ENCODE measurements at regions not wholly inside any gene's neighbourhood (a gene's known extent, or its start where the extent isn't known, plus 50 kb on each side); places are given as distances from the start of the nearest gene placed in this dataset.

GRCh38 chr6:27688014-27688586 is 215.2 kb upstream of the ZNF184 start:
- no peak overlapping the region for H3K27ac ChIP-seq (ENCODE audit: insufficient read depth, low read length)
- no peak overlapping the region for H4K91ac ChIP-seq (ENCODE audit: insufficient read depth, low read depth, low read length)
- H3K23ac ChIP-seq (ENCODE audit: low read depth, low read length): no peak overlapping the region; the same call in 1 of the 2 replicates
- no peak overlapping the region for H3K56ac ChIP-seq (ENCODE audit: extremely low read depth, insufficient read depth, low read length)
- H2AK5ac ChIP-seq (ENCODE audit: low read depth, low read length): no peak overlapping the region
- TF ChIP-seq FOS (IDR thresholded peaks at IDR 0.05; ENCODE audit: low read depth, low read length): peak; percentile 70; the same call in 1 of the 2 replicates
- TF ChIP-seq MAZ (IDR thresholded peaks at IDR 0.05; ENCODE audit: borderline replicate concordance, low read depth, low read length): 0 out of 2 replicates have a peak, but pooled peaks have one; percentile 10
- TF ChIP-seq MAFK (IDR thresholded peaks at IDR 0.05; ENCODE audit: low read depth, low read length): no peak
- 0 out of 2 replicates have a peak, but pooled peaks have one; percentile 4 for TF ChIP-seq NFE2L2 (IDR thresholded peaks at IDR 0.05; ENCODE audit: low read depth, low read length)
- no peak overlapping the region for H4K5ac ChIP-seq (ENCODE audit: low read depth, low read length)
- H3K4me2 ChIP-seq (ENCODE audit: low read depth, low read length): peak overlapping the region; percentile 74
- no peaks in the 10 kb centered on the region for H3K9me3 ChIP-seq (ENCODE audit: control insufficient read depth, insufficient read depth, low read length)
- H4K8ac ChIP-seq (ENCODE audit: low read depth in 2 of 2, low read length in 2 of 2): no peak overlapping the region
- no peak overlapping the region for H2BK120ac ChIP-seq (ENCODE audit: low read depth, low read length)
- no peaks in the 10 kb centered on the region for H3K36me3 ChIP-seq (ENCODE audit: control insufficient read depth, insufficient read depth, low read length)
- H3K14ac ChIP-seq (replicated peaks; ENCODE audit: low read depth, low read length): no peak overlapping the region
- peak; percentile 91 for DNase-seq
- no peak overlapping the region for H3K18ac ChIP-seq (ENCODE audit: low read depth, low read length)
- dilution Hi-C loops (cut with HindIII; ENCODE audit: low sequenced_read_pairs, unreplicated experiment) (no loop called here), in situ Hi-C loops (cut with MboI; ENCODE audit: low sequenced_read_pairs) (no loop called here), intact Hi-C loops (cut with micrococcal nuclease) (loop anchor here (2.0 to 10.0 kb wide), 7 partner anchors 65 to 215 kb away; partner anchors contain the start of gene ZNF184)
- 0% methylated on average over 12 of the region's 28 CpGs; no CpG with 5 or more reads in 1 of the 2 experiments for WGBS, 2 experiments (ENCODE audit: extremely low coverage in 2 of 2, insufficient read length in 1 of 2)
- peak; percentile 79 for ATAC-seq (ENCODE audit: low read depth)
- no peaks in the 10 kb centered on the region for H3K79me1 ChIP-seq (ENCODE audit: low read depth in 1 of 2, low read length in 2 of 2)
- ChIA-PET POLR2A (ENCODE audit: unreplicated experiment) (no interaction called here), CTCF (interaction anchor here (0.6 to 1.1 kb wide), 6 partner anchors 107 to 526 kb away, joined by 3 to 5 read pairs (median 3); no protein-coding TSS in a partner anchor)
- H3K4me1 ChIP-seq (ENCODE audit: control insufficient read depth, insufficient read depth, low read length): no peaks in the 10 kb centered on the region
- H2AK9ac ChIP-seq (replicated peaks; ENCODE audit: low read depth, low read length, poor library complexity): peak overlapping the region; percentile 61
- H3K4ac ChIP-seq (ENCODE audit: low read depth, low read length): no peak overlapping the region
- no peak overlapping the region for H2BK20ac ChIP-seq (ENCODE audit: low read depth, low read length)
- BruUV-seq (replicated peaks): no TSS peak
- H2AFZ ChIP-seq (replicated peaks; ENCODE audit: low read length, poor library complexity): peak overlapping the region; percentile 98
- H4K20me1 ChIP-seq (ENCODE audit: insufficient read depth, low read length): peaks cover 8% of the 10 kb centered on the region; the same call in 1 of the 2 replicates
- no peaks in the 10 kb centered on the region for H3K27me3 ChIP-seq (ENCODE audit: control insufficient read depth, insufficient read depth, low read length)
- H3K4me3 ChIP-seq (ENCODE audit: insufficient read depth, low read depth, low read length): peak overlapping the region; percentile 55
- H3K9me1 ChIP-seq (ENCODE audit: insufficient read depth, low read length): no peaks in the 10 kb centered on the region
- no peak overlapping the region for H2BK15ac ChIP-seq (ENCODE audit: low read depth, low read length)
- H2BK5ac ChIP-seq (ENCODE audit: low read depth, low read length, poor library complexity, severe bottlenecking): no peak overlapping the region
- H3K9ac ChIP-seq (ENCODE audit: low read depth, low read length): 0 out of 2 replicates have a peak overlapping the region, but pooled peaks have one; percentile 12

Data from IMR-90 (cell line).